Suprapubic skin (tissue), 4 donors: ENCODE measurements at regions not wholly inside any gene's neighbourhood (a gene's known extent, or its start where the extent isn't known, plus 50 kb on each side); places are given as distances from the start of the nearest gene placed in this dataset.

Source experiments
- CTCF ChIP-seq, 2 donors: fragments of 200-600 bp in 1 of 2; fragments of 450-650 bp in 1 of 2; sonication (generic) in 1 of 2; IDR thresholded peaks; one replicate each; pipeline ENCODE4 v1.5.1; 2016 to 2019; ENCODE audit warnings: antibody characterized with exemption in 2 of 2, mild to moderate bottlenecking in 1 of 2, moderate library complexity in 1 of 2
- EP300 ChIP-seq: sonication (generic); formaldehyde crosslinking; IDR thresholded peaks from one replicate; pipeline ENCODE4 v1.6.1; 2017; ENCODE audit warnings: antibody characterized with exemption
- POLR2A ChIP-seq, 2 donors: fragments of 450-650 bp; IDR thresholded peaks; one replicate each; pipeline ENCODE4 v1.6.1; 2017; ENCODE audit warnings: antibody characterized with exemption in 2 of 2, mild to moderate bottlenecking in 2 of 2, moderate library complexity in 2 of 2
- POLR2AphosphoS5 ChIP-seq, 3 donors: sonication (generic); formaldehyde crosslinking; IDR thresholded peaks; one replicate each; pipeline ENCODE4 v1.6.1; 2017; ENCODE audit warnings: antibody characterized with exemption in 3 of 3

DNA sequence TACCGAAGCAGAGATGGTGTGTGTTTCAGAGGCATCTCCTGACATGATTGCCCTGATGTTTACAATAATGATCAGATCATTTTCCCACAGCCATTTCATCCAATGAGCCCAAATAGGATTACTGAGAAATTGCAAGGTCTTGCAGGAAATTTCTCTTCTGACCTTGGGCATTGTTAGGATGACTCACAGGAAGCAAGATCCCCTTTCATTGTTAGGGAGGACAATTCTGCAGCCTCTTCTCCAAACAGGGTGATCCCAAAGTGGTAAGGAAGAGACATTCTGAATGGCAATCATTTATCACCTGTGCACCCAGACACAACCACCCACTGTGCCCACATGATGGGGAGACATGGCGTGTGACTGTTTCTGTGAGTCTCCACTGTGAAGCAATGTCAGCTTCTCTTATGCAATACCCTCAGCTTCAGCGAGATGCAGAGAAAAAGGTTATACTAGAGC lies 306.7 kb upstream of the XYLT1 start:
- no peak for TF ChIP-seq CTCF (IDR thresholded peaks at IDR 0.05)
- TF ChIP-seq POLR2AphosphoS5 (IDR thresholded peaks at IDR 0.05) = no peak
- no peak for TF ChIP-seq POLR2A (IDR thresholded peaks at IDR 0.05)
- no peak for TF ChIP-seq EP300
